H1 (cell line): ENCODE measurements at regions not wholly inside any gene's neighbourhood (a gene's known extent, or its start where the extent isn't known, plus 50 kb on each side); places are given as distances from the start of the nearest gene placed in this dataset.

Experiments
- CBX8 ChIP-seq: fragments of 300-800, 300-1000 bp; sonication (generic); IDR thresholded peaks from 2 replicates; pipeline ENCODE4 v1.7.1; 2016; ENCODE audit warnings: low read depth, low read length, borderline replicate concordance
- EZH2 ChIP-seq: fragments of 200-600 bp; sonication (generic); IDR thresholded peaks from 2 replicates; pipeline ENCODE4 v1.7.1; 2012; ENCODE audit warnings: low read depth, mild to moderate bottlenecking, moderate library complexity, low read length, inconsistent platforms; ENCODE audit not compliant: severe bottlenecking
- RBBP5 ChIP-seq: IDR thresholded peaks from 2 replicates; pipeline ENCODE4 v1.7.1; 2012; ENCODE audit warnings: low read depth, mild to moderate bottlenecking, inconsistent platforms, low read length, moderate library complexity, borderline replicate concordance
- RXRA ChIP-seq: IDR thresholded peaks from 2 replicates; pipeline ENCODE4 v1.6.1; 2011; ENCODE audit warnings: low read depth, mild to moderate bottlenecking, low read length, moderate library complexity; ENCODE audit not compliant: insufficient read depth
- SP2 ChIP-seq: IDR thresholded peaks from 2 replicates; pipeline ENCODE4 v1.6.1; 2012; ENCODE audit warnings: mild to moderate bottlenecking, low read length, inconsistent platforms

DNA sequence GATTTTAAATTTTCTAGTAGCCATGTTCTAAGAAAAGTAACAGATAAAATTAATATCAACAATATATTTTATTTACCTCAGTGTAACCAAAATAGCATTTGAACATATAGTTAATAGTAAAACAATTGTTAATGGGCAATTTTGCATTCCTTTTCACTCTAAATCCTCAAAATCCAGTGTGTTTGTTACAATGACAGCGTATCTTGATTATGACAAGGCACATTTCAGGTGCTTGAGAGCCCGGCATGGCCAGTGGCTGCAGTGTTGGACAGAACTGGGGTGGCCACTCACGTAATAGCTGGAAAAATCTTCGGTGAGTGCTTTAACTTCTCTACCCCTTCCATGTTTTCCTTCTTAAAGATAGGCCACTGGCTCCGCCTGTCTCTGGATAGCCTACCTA is 248.0 kb upstream of the RREB1 start (continued):
- no peak for TF ChIP-seq RBBP5
- TF ChIP-seq SP2 = no peak
- no peak for TF ChIP-seq CBX8
- no peak for TF ChIP-seq EZH2
- TF ChIP-seq RXRA = no peak
